HCT116 (cell line): ENCODE measurements at regions not wholly inside any gene's neighbourhood (a gene's known extent, or its start where the extent isn't known, plus 50 kb on each side); places are given as distances from the start of the nearest gene placed in this dataset.

Experiments used
- ATAC-seq: fragments of 200-7000 bp; cut with Tn5 transposase; 2 replicates; pipeline ENCODE4 v1.9.1; 2020; ENCODE audit warnings: mild to moderate bottlenecking, moderate library complexity
- BruUV-seq: library from RNA; stranded (reverse); fragments of 400-500 nt; replicated peaks from 2 replicates; lab custom pipeline; 2021; lab: Mats Ljungman, UMichigan
- CTCF ChIA-PET: fragments of 300-600 bp; sonication (Branson Sonifier 250); formaldehyde crosslinking; loops from one replicate; lab custom pipeline; 2021; ENCODE audit warnings: antibody characterized with exemption; lab: Charles Lee
- POLR2A ChIA-PET: fragments of 300-600, 350-600 bp; sonication (Branson Sonifier 250); formaldehyde crosslinking; loops from one replicate; lab custom pipeline; 2021; ENCODE audit warnings: antibody characterized with exemption; lab: Charles Lee
- RAD21 ChIA-PET, 2 experiments: fragments of 300-600 bp; sonication (Branson Sonifier 250); formaldehyde crosslinking; loops; one replicate each; lab custom pipeline; 2023; ENCODE audit warnings: low total read pairs in 2 of 2; ENCODE audit not compliant: uncharacterized antibody in 2 of 2, unreplicated experiment in 2 of 2, low non-redundant PET in 1 of 2; lab: Charles Lee
- DNase-seq: peaks from one replicate; pipeline ENCODE4 v3.0.0-alpha.2; 2010; ENCODE audit warnings: low read depth, low spot score
- H2AFZ ChIP-seq: fragments of 200-600 bp; shearing (Covaris generic), sonication (generic); 2 replicates; pipeline ENCODE4 v1.6.1; 2017; ENCODE audit warnings: low read depth, mixed run types, mixed read lengths, antibody characterized with exemption, low read length; ENCODE audit not compliant: poor library complexity, severe bottlenecking
- H3K27ac ChIP-seq: 2 replicates; pipeline ENCODE4 v1.5.1; 2012; ENCODE audit warnings: low read depth, low read length
- H3K27me3 ChIP-seq: fragments of 200-600 bp; sonication (generic); 2 replicates; pipeline ENCODE4 v1.6.1; 2016; ENCODE audit warnings: mixed run types, low read length, mixed read lengths; ENCODE audit not compliant: insufficient read depth
- H3K36me3 ChIP-seq, 2 experiments: fragments of 200-500 bp in 1 of 2; fragments of 200-600 bp in 1 of 2; sonication (Bioruptor generic) in 1 of 2; sonication (generic) in 1 of 2; 2 replicates each; pipeline versions ENCODE4 v1.5.1 to v1.6.1; 2014 to 2016; ENCODE audit warnings: low read length in 2 of 2, inconsistent platforms in 1 of 2, mixed read lengths in 1 of 2, mixed run types in 1 of 2; ENCODE audit not compliant: insufficient read depth in 2 of 2, control insufficient read depth in 1 of 2
- H3K4me1 ChIP-seq, 2 experiments: fragments of 200-600 bp in 1 of 2; sonication (generic) in 1 of 2; 2 replicates each; pipeline versions ENCODE4 v1.5.1 to v1.6.1; 2012 to 2017; ENCODE audit warnings: low read length in 2 of 2, inconsistent platforms in 1 of 2, mild to moderate bottlenecking in 1 of 2, mixed read lengths in 1 of 2, mixed run types in 1 of 2, moderate library complexity in 1 of 2; ENCODE audit not compliant: insufficient read depth in 2 of 2, control insufficient read depth in 1 of 2
- H3K4me2 ChIP-seq: fragments of 200-600 bp; sonication (generic); 2 replicates; pipeline ENCODE4 v1.6.1; 2017; ENCODE audit warnings: mixed run types, low read length, mixed read lengths
- H3K4me3 ChIP-seq, 2 experiments: fragments of 200-600 bp in 1 of 2; sonication (generic) in 1 of 2; replicated peaks in 1 of 2; 2 replicates each; pipeline ENCODE4 v1.5.1; 2011 to 2016; ENCODE audit warnings: low read length in 2 of 2, control low read depth in 1 of 2, low read depth in 1 of 2, mild to moderate bottlenecking in 1 of 2, mixed read lengths in 1 of 2, mixed run types in 1 of 2
- H3K79me2 ChIP-seq: fragments of 200-600 bp; sonication (generic); 2 replicates; pipeline ENCODE4 v1.6.1; 2017; ENCODE audit warnings: mild to moderate bottlenecking, mixed run types, low read length, moderate library complexity, mixed read lengths; ENCODE audit not compliant: insufficient read depth
- H3K9ac ChIP-seq: fragments of 200-600 bp; sonication (generic); 2 replicates; pipeline ENCODE4 v1.6.1; 2016; ENCODE audit warnings: low read length, mixed read lengths
- H3K9me2 ChIP-seq: fragments of 200-600 bp; sonication (generic), shearing (Covaris generic); 2 replicates; pipeline ENCODE4 v1.6.1; 2017; ENCODE audit warnings: mixed run types, mild to moderate bottlenecking, moderate library complexity; ENCODE audit not compliant: insufficient read depth
- H3K9me3 ChIP-seq, 2 experiments: fragments of 200-500 bp in 1 of 2; fragments of 200-600 bp in 1 of 2; sonication (Bioruptor generic) in 1 of 2; sonication (generic) in 1 of 2; 2 replicates each; pipeline ENCODE4 v1.6.1; 2014 to 2017; ENCODE audit warnings: low read length in 2 of 2, mixed read lengths in 2 of 2, inconsistent platforms in 1 of 2, low read depth in 1 of 2, mild to moderate bottlenecking in 1 of 2, mixed run types in 1 of 2, moderate library complexity in 1 of 2; ENCODE audit not compliant: control insufficient read depth in 1 of 2, insufficient read depth in 1 of 2
- H4K20me1 ChIP-seq: fragments of 200-600 bp; sonication (generic), shearing (Covaris generic); 2 replicates; pipeline ENCODE4 v1.6.1; 2017; ENCODE audit warnings: mixed run types, mild to moderate bottlenecking, moderate library complexity; ENCODE audit not compliant: insufficient read depth
- ATF3 ChIP-seq: IDR thresholded peaks from 2 replicates; pipeline ENCODE4 v1.6.1; 2012
- CBX3 ChIP-seq: IDR thresholded peaks from 2 replicates; pipeline ENCODE4 v1.6.1; 2012; ENCODE audit warnings: low read depth
- CEBPB ChIP-seq: IDR thresholded peaks from 2 replicates; pipeline ENCODE4 v1.6.1; 2012; ENCODE audit warnings: low read depth
- CTCF ChIP-seq, 3 experiments: fragments of 200-600 bp in 1 of 3; sonication (generic) in 1 of 3; IDR thresholded peaks in 2 of 3; conservative IDR thresholded peaks in 1 of 3; 2 replicates each; pipeline ENCODE4 v1.5.1; 2012 to 2017; ENCODE audit warnings: low read depth in 2 of 3, low read length in 2 of 3, antibody characterized with exemption in 1 of 3, borderline replicate concordance in 1 of 3, control low read depth in 1 of 3, mild to moderate bottlenecking in 1 of 3, mixed read lengths in 1 of 3, mixed run types in 1 of 3, moderate library complexity in 1 of 3; ENCODE audit not compliant: insufficient read depth in 1 of 3
- EZH2phosphoT487 ChIP-seq: fragments of 200-600 bp; IDR thresholded peaks from 2 replicates; pipeline ENCODE4 v1.6.1; 2018; ENCODE audit warnings: antibody characterized with exemption, borderline replicate concordance
- FOSL1 ChIP-seq: IDR thresholded peaks from 2 replicates; pipeline ENCODE4 v1.6.1; 2012; ENCODE audit warnings: low read depth
- JUND ChIP-seq: IDR thresholded peaks from 2 replicates; pipeline ENCODE4 v1.6.1; 2012
- MAX ChIP-seq: IDR thresholded peaks from 2 replicates; pipeline ENCODE4 v1.6.1; 2012
- SIN3A ChIP-seq: IDR thresholded peaks from 2 replicates; pipeline ENCODE4 v1.6.1; 2012; ENCODE audit warnings: low read depth
- TCF7L2 ChIP-seq: IDR thresholded peaks from 2 replicates; pipeline ENCODE4 v1.7.0; 2011; ENCODE audit warnings: borderline replicate concordance, inconsistent platforms; ENCODE audit not compliant: insufficient read depth, insufficient read length; ENCODE audit errors: extremely low read depth
- ZFX ChIP-seq: fragments of 450-650 bp; IDR thresholded peaks from 2 replicates; pipeline ENCODE4 v1.6.1; 2017
- ZNF274 ChIP-seq: fragments of 200-500 bp; sonication (Bioruptor generic); IDR thresholded peaks from 2 replicates; pipeline ENCODE4 v1.6.1; 2014; ENCODE audit warnings: mild to moderate bottlenecking, low read depth, low read length, inconsistent platforms
- intact Hi-C: fragments of 100-400 bp; cut with micrococcal nuclease; formaldehyde crosslinking; loops from 2 replicates; pipeline ENCODE4 v1.10.0; 2022

- no peaks in the 10 kb centered on the region for H3K79me2 ChIP-seq
- no peaks in the 10 kb centered on the region for H4K20me1 ChIP-seq
- DNase-seq (no peak), ATAC-seq (no peak)
- intact Hi-C loops: no loop called here
- POLR2A ChIA-PET: no interaction called here
- no peak overlapping the region for H3K27ac ChIP-seq
- no peaks in the 10 kb centered on the region for H3K9me3 ChIP-seq
- no peak overlapping the region for H2AFZ ChIP-seq
- no peak overlapping the region for H3K4me3 ChIP-seq
- H3K4me2 ChIP-seq: no peak overlapping the region
- RAD21 ChIA-PET: no interaction called here
- no peaks in the 10 kb centered on the region for H3K9me2 ChIP-seq
- H3K4me1 ChIP-seq: no peaks in the 10 kb centered on the region
- BruUV-seq: no TSS peak
- no peaks in the 10 kb centered on the region for H3K27me3 ChIP-seq
- no peaks in the 10 kb centered on the region for H3K36me3 ChIP-seq
- CTCF ChIA-PET: no interaction called here
- H3K9ac ChIP-seq: no peak overlapping the region
- TF ChIP-seq SIN3A (no peak), MAX (no peak), ATF3 (no peak), CBX3 (no peak), CTCF (IDR thresholded peaks at IDR 0.05 in 2 of 3, conservative IDR thresholded peaks at IDR 0.05 in 1 of 3; ENCODE audit: borderline replicate concordance in 1 of 3, insufficient read depth in 1 of 3, low read depth in 2 of 3, low read length in 2 of 3) (no peak), ZFX (no peak), ZNF274 (no peak), TCF7L2 (no peak)
These were observed 56.1 kb upstream of the NAP1L2 start for GRCh38 chrX:73270753-73271152.

- ChIA-PET POLR2A (no interaction called here), RAD21 (no interaction called here), CTCF (no interaction called here)
- no TSS peak for BruUV-seq
- no peak overlapping the region for H3K27ac ChIP-seq
- no peak overlapping the region for H2AFZ ChIP-seq
- no peak overlapping the region for H3K9ac ChIP-seq
- TF ChIP-seq JUND (no peak), CEBPB (no peak), FOSL1 (no peak), EZH2phosphoT487 (no peak)
- H3K9me2 ChIP-seq: no peaks in the 10 kb centered on the region
- no peaks in the 10 kb centered on the region for H3K79me2 ChIP-seq
- H3K4me1 ChIP-seq: no peaks in the 10 kb centered on the region
- H4K20me1 ChIP-seq: no peaks in the 10 kb centered on the region
- DNase-seq: no peak
- no peaks in the 10 kb centered on the region for H3K9me3 ChIP-seq
- H3K27me3 ChIP-seq: no peaks in the 10 kb centered on the region
- no peak overlapping the region for H3K4me2 ChIP-seq
- no peaks in the 10 kb centered on the region for H3K36me3 ChIP-seq
- H3K4me3 ChIP-seq: no peak overlapping the region
- intact Hi-C loops: loop anchor here (10.0 kb wide), 1 partner anchor 174 kb away; no protein-coding TSS in a partner anchor
- no peak for ATAC-seq
These were observed 53.8 kb upstream of the NAP1L2 start for GRCh38 chrX:73268463-73268862.
